Spleen (tissue), 7 donors: ENCODE measurements at regions not wholly inside any gene's neighbourhood (a gene's known extent, or its start where the extent isn't known, plus 50 kb on each side); places are given as distances from the start of the nearest gene placed in this dataset.
"Not testable (repeated sequence)": the region's sequence is repeated elsewhere in the genome, so short reads cannot be mapped to it uniquely, and the experiment has no call there.

Source experiments
- CTCF ChIP-seq, 11 experiments: fragments of 200-600 bp in 7 of 11; fragments of 450-650 bp in 4 of 11; sonication (generic) in 4 of 11; IDR thresholded peaks in 8 of 11; conservative IDR thresholded peaks in 3 of 11; 1 replicate in 7 of 11; 2 replicates in 4 of 11; pipeline versions ENCODE4 v1.4.0 to v1.8.0; 2016 to 2021; ENCODE audit warnings: antibody characterized with exemption in 11 of 11, inconsistent platforms in 4 of 11, mild to moderate bottlenecking in 1 of 11
- POLR2AphosphoS5 ChIP-seq, 3 donors: sonication (generic); formaldehyde crosslinking; IDR thresholded peaks; one replicate each; pipeline ENCODE4 v1.5.1; 2017; ENCODE audit warnings: antibody characterized with exemption in 3 of 3
- donor health status: DM: no; HTN: no; CAD: no; lungs with moderate emphysema.
- donor health status: DM: no; HTN: no; CAD: no.
- donor health status: DM: no; HTN: no; CAD: no.

- not testable (repeated sequence) for TF ChIP-seq CTCF (IDR thresholded peaks at IDR 0.05 in 8 of 11, conservative IDR thresholded peaks at IDR 0.05 in 3 of 11); POLR2AphosphoS5 (IDR thresholded peaks at IDR 0.05)
Measured at GRCh38 chr14:38011156-38011555, 196.5 kb upstream of the SSTR1 start.
